Fibroblast of pulmonary artery (primary cell): ENCODE measurements at regions not wholly inside any gene's neighbourhood (a gene's known extent, or its start where the extent isn't known, plus 50 kb on each side); places are given as distances from the start of the nearest gene placed in this dataset.

Experiments
- DNase-seq: peaks from one replicate; pipeline ENCODE4 v3.0.0-alpha.2; 2010; ENCODE audit warnings: low read depth
- H3K4me3 ChIP-seq: replicated peaks from 2 replicates; pipeline ENCODE4 v1.5.1; 2011; ENCODE audit warnings: low read depth, mild to moderate bottlenecking, control low read depth, low read length, moderate library complexity
- CTCF ChIP-seq: IDR thresholded peaks from 2 replicates; pipeline ENCODE4 v1.5.1; 2011; ENCODE audit warnings: mild to moderate bottlenecking, control low read depth, low read length, inconsistent platforms; ENCODE audit errors: missing control alignments

- no peak overlapping the region for H3K4me3 ChIP-seq
- no peak for DNase-seq
- TF ChIP-seq CTCF: no peak
Observed at GRCh38 chr16:6674071-6674470, 658.6 kb upstream of the RBFOX1 start.

- no peak for DNase-seq
- no peak for TF ChIP-seq CTCF
- no peak overlapping the region for H3K4me3 ChIP-seq
Observed at GRCh38 chr16:6672507-6672906, 660.1 kb upstream of the RBFOX1 start.

- DNase-seq: no peak
- no peak overlapping the region for H3K4me3 ChIP-seq
- TF ChIP-seq CTCF: no peak
Observed at GRCh38 chr16:6667393-6667792, 665.3 kb upstream of the RBFOX1 start.

- DNase-seq: no peak
- TF ChIP-seq CTCF: no peak
Observed at GRCh38 chr16:6665126-6665525, 667.5 kb upstream of the RBFOX1 start.

GRCh38 chr16:6663668-6664067 is 669.0 kb upstream of the RBFOX1 start:
- no peak for TF ChIP-seq CTCF
- DNase-seq: no peak
- no peak overlapping the region for H3K4me3 ChIP-seq

More at GRCh38 chr16:6665126-6665525, 667.5 kb upstream of the RBFOX1 start:
- H3K4me3 ChIP-seq: no peak overlapping the region

GRCh38 chr16:6656760-6657159 is 675.9 kb upstream of the RBFOX1 start:
- no peak overlapping the region for H3K4me3 ChIP-seq
- no peak for TF ChIP-seq CTCF
- DNase-seq: no peak

GRCh38 chr16:6646891-6647290 is 685.8 kb upstream of the RBFOX1 start:
- no peak for DNase-seq

More at GRCh38 chr16:6646891-6647290, 685.8 kb upstream of the RBFOX1 start:
- no peak overlapping the region for H3K4me3 ChIP-seq
- TF ChIP-seq CTCF: no peak
